Adrenal gland (tissue), 9 donors: ENCODE measurements at regions not wholly inside any gene's neighbourhood (a gene's known extent, or its start where the extent isn't known, plus 50 kb on each side); places are given as distances from the start of the nearest gene placed in this dataset.

Source experiments
- DNase-seq, 7 donors: peaks; one replicate each; pipeline ENCODE4 v3.0.0-alpha.2; 2019 to 2020
- H3K27ac ChIP-seq, 5 donors: fragments of 200-600 bp; sonication (generic) in 4 of 5; 1 replicate in 3 of 5; 2 replicates in 2 of 5; pipeline versions ENCODE4 v1.5.1 to v1.8.0; 2016 to 2020; ENCODE audit warnings: mild to moderate bottlenecking in 1 of 5
- H3K27me3 ChIP-seq: fragments of 200-600 bp; 2 replicates; pipeline ENCODE4 v1.8.0; 2021
- H3K36me3 ChIP-seq, 2 donors: fragments of 200-600 bp; replicated peaks in 1 of 2; 1 replicate in 1 of 2; 2 replicates in 1 of 2; pipeline versions ENCODE4 v1.5.1 to v1.8.0; 2018 to 2022
- H3K4me1 ChIP-seq, 2 donors: fragments of 200-600 bp; replicated peaks in 1 of 2; 1 replicate in 1 of 2; 2 replicates in 1 of 2; pipeline versions ENCODE4 v1.5.1 to v1.8.0; 2018 to 2021
- H3K4me3 ChIP-seq, 4 donors: fragments of 200-600 bp; sonication (generic) in 3 of 4; one replicate each; pipeline ENCODE4 v1.5.1; 2016 to 2018
- H3K9me3 ChIP-seq, 3 donors: fragments of 200-600 bp; sonication (generic) in 1 of 3; replicated peaks in 1 of 3; 1 replicate in 2 of 3; 2 replicates in 1 of 3; pipeline versions ENCODE4 v1.5.1 to v1.8.0; 2016 to 2021
- POLR2A ChIP-seq, 2 donors: fragments of 450-650 bp; IDR thresholded peaks; one replicate each; pipeline ENCODE4 v1.6.1; 2017; ENCODE audit warnings: antibody characterized with exemption in 2 of 2, mild to moderate bottlenecking in 2 of 2, moderate library complexity in 1 of 2
- WGBS, 4 donors: extraction: QIAGEN DNeasy Blood & Tissue Kit in 2 of 4; methylation state at CpG; one replicate each; pipeline versions ENCODE4 v1.1.5 to v1.1.7; 2013 to 2017; 5-methylcytosine and 5-hydroxymethylcytosine counted together
- intact Hi-C, 2 donors: fragments of 100-400 bp; cut with DNase I; formaldehyde crosslinking; loops; one replicate each; pipeline versions ENCODE4 v1.14.1 to v1.15.0; 2022 to 2023
- TF ChIP-seq, protein P1 (sequence below), 6 experiments: fragments of 450-650 bp in 4 of 6; fragments of 200-600 bp in 2 of 6; sonication (generic) in 1 of 6; IDR thresholded peaks; 1 replicate in 5 of 6; 2 replicates in 1 of 6; pipeline versions ENCODE4 v1.5.1 to v1.8.0; 2016 to 2021; ENCODE audit warnings: antibody characterized with exemption in 6 of 6, mild to moderate bottlenecking in 2 of 6, moderate library complexity in 1 of 6
- donor health status: healthy with polysubstance abuse.
- donor health status: Bipolar disorder and iron deficiency.
- donor health status: DM: yes; HTN: yes; CAD: no.
- donor health status: DM: no; HTN: no; CAD: no.
- donor health status: DM: no; HTN: no; CAD: no.

DNA sequence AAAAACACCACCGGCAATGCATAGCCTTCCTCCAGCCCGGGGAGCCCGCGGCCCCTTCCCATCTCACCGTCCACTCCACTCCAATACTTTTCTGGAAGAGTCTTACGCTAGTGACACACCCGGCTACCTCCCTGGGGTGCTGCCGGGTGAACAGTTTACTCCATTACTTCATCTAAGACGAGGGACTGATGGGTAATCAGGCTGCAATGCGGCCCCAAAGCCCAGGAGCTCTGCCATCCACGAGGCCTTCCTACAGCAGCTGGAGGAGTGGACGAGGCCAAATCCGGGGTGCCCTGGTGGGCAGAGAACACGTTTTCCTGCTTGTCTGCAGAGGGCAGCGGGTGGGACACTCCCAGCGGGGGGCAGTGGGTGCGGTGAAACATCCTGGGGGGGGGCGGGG lies 356.2 kb upstream of the SHH start:
- H3K27me3 ChIP-seq: no peaks in the 10 kb centered on the region
- intact Hi-C loops: no loop called here
- H3K36me3 ChIP-seq: no peaks in the 10 kb centered on the region
- no peak overlapping the region for H3K4me3 ChIP-seq
- H3K27ac ChIP-seq: no peak overlapping the region
- H3K4me1 ChIP-seq: no peaks in the 10 kb centered on the region
- DNase-seq: peak in 1 of 7 donors; percentile 5
- H3K9me3 ChIP-seq: no peaks in the 10 kb centered on the region
- TF ChIP-seq POLR2A (IDR thresholded peaks at IDR 0.05): no peak
- TF ChIP-seq, protein P1, sequence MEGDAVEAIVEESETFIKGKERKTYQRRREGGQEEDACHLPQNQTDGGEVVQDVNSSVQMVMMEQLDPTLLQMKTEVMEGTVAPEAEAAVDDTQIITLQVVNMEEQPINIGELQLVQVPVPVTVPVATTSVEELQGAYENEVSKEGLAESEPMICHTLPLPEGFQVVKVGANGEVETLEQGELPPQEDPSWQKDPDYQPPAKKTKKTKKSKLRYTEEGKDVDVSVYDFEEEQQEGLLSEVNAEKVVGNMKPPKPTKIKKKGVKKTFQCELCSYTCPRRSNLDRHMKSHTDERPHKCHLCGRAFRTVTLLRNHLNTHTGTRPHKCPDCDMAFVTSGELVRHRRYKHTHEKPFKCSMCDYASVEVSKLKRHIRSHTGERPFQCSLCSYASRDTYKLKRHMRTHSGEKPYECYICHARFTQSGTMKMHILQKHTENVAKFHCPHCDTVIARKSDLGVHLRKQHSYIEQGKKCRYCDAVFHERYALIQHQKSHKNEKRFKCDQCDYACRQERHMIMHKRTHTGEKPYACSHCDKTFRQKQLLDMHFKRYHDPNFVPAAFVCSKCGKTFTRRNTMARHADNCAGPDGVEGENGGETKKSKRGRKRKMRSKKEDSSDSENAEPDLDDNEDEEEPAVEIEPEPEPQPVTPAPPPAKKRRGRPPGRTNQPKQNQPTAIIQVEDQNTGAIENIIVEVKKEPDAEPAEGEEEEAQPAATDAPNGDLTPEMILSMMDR (IDR thresholded peaks at IDR 0.05): no peak
- 85 to 93% (median 90%) methylated on average over 9 to 18 of the region's 18 CpGs for WGBS, 4 donors

DNA sequence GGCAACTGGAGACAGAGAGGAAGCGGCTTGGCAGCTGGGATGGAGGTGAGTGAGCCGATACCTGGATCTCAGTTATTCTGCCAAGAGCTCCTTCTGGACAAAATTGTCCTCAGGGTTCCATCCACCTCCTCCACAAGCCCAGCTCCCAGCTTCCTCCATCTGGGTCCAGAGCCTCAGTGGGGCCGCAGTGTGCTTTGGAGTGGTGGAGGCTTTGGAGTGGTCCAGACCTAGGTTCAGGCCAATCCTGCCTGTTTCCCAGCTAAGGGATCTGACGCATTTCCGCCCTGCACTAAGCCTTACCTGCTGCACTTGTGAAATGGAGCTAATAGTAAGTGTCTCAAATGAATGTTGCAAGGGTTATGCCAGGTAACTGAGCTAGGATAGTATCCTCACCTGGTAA lies 355.7 kb upstream of the SHH start:
- DNase-seq: peak in 1 of 7 donors; percentile 11
- no peaks in the 10 kb centered on the region for H3K36me3 ChIP-seq
- H3K9me3 ChIP-seq: no peaks in the 10 kb centered on the region
- TF ChIP-seq, protein P1 (IDR thresholded peaks at IDR 0.05): no peak
- no peak for TF ChIP-seq POLR2A (IDR thresholded peaks at IDR 0.05)
- 88 to 98% (median 92%) methylated on average over 4 to 5 of the region's 5 CpGs for WGBS, 4 donors
- no peaks in the 10 kb centered on the region for H3K4me1 ChIP-seq
- H3K27ac ChIP-seq: no peak overlapping the region
- H3K4me3 ChIP-seq: no peak overlapping the region
- intact Hi-C loops: no loop called here
- no peaks in the 10 kb centered on the region for H3K27me3 ChIP-seq

DNA sequence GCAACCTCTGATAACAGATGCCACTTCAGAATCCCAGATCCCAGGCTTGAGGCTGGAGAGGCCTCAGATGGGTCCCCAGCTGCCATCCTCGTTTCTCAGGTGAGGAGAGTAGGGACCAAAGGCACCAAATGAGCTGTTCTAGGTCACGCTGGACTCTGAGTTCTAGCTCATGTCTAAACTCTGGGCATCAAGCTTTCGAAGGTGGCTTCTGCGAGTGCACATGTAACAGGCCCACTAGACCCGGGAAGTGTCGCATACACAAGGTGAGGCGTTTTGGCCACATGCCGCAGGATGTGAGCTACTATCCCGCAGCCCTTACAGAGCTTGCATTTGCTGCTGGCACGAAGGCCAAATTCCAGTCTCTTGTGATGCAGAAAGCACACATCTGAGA lies 355.1 kb upstream of the SHH start:
- WGBS, 4 donors: 85 to 92% (median 88%) methylated on average over 10 of the region's 10 CpGs
- H3K4me1 ChIP-seq: no peaks in the 10 kb centered on the region
- intact Hi-C loops: no loop called here
- H3K4me3 ChIP-seq: no peak overlapping the region
- H3K9me3 ChIP-seq: no peaks in the 10 kb centered on the region
- TF ChIP-seq POLR2A (IDR thresholded peaks at IDR 0.05): no peak
- TF ChIP-seq, protein P1 (IDR thresholded peaks at IDR 0.05): no peak
- H3K36me3 ChIP-seq: no peaks in the 10 kb centered on the region
- H3K27ac ChIP-seq: no peak overlapping the region
- no peak for DNase-seq
- no peaks in the 10 kb centered on the region for H3K27me3 ChIP-seq

DNA sequence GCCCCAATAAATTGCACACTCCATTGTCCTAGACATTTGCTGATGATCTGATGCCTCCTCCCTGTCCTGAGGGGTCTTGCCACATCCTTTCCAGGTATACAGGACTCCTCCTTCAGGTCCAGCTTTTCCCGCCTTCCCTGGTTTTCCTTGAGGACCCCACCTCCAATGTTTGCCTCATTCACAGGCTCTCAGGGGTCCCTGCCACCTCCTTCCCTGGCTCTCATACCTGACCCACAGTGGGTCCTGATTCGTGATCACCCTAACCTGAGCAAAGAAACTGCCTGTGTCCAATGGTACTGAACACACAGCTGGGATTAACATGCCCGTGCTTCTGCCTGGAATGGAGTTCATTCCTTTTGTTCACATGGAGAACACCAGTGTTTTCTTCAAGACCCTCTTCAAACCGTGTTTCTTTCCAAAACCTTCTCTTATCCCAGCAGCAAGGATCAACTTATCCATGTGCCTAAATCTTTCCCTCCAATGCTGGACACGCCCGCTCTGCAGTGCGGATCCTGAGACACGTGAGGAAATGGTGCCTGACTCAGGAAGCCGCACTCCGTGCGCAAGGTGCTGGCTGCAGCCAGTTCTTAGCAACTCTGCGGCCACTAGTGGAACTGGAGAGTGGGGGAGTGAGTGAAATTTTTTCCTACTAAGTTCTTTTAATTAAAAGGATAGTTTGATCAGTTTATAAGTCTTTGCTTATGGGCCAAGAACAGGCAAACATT lies 354.6 kb upstream of the SHH start:
- Histone ChIP-seq H3K36me3 (no peaks in the 10 kb centered on the region), H3K27me3 (no peaks in the 10 kb centered on the region), H3K9me3 (no peaks in the 10 kb centered on the region), H3K27ac (no peak overlapping the region), H3K4me1 (no peaks in the 10 kb centered on the region), H3K4me3 (no peak overlapping the region)
- DNase-seq: no peak
- intact Hi-C loops: no loop called here
- WGBS, 4 donors: 91 to 93% (median 92%) methylated on average over 12 of the region's 12 CpGs
- TF ChIP-seq POLR2A (IDR thresholded peaks at IDR 0.05): no peak
- TF ChIP-seq, protein P1 (IDR thresholded peaks at IDR 0.05): no peak
